ENCODE measurements at regions not wholly inside any gene's neighbourhood (a gene's known extent, or its start where the extent isn't known, plus 50 kb on each side); places are given as distances from the start of the nearest gene placed in this dataset.

DNA sequence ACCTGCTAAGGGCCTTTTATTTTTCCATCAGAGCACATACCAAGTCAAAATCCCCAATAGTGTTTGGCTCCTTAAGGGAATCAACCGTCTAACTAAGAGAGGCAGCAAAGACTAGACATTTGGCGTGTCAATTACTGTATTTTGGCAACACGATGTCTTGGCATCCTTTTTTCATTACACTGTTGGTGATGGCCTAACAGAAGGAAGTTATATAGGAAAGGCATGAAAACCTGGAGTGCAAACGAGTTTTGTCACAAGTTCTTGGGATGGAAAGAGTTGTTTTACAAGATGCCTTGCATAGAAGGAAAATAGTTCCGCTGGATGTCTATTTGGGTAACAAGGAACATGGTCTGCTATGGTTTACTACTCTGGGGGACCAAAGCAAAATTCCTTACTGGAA lies 119.2 kb upstream of the TTC29 start:
- H2AFZ ChIP-seq (ENCODE audit: control insufficient read depth, low read length), result no peak overlapping the region
- no peak overlapping the region for H3K27ac ChIP-seq (ENCODE audit: control insufficient read depth, insufficient read depth, low read length)
- no peak overlapping the region for H3K4me3 ChIP-seq (ENCODE audit: control insufficient read depth in 2 of 3, extremely low read depth in 1 of 3, insufficient read depth in 2 of 3, low read depth in 1 of 3, low read length in 3 of 3)
- H3K9me1 ChIP-seq (ENCODE audit: control insufficient read depth, extremely low read depth, insufficient read depth, low read length), result no peaks in the 10 kb centered on the region
- H3K9ac ChIP-seq (ENCODE audit: control insufficient read depth, extremely low read depth, insufficient read depth, low read length), result no peak overlapping the region
- no peak for FAIRE-seq
- dilution Hi-C loops (cut with MboI; ENCODE audit: extremely low pct_ligation_motif_present, low sequenced_read_pairs), result no loop called here
- no peak for DNase-seq (ENCODE audit: low read depth, low spot score)
- no peaks in the 10 kb centered on the region for H3K36me3 ChIP-seq (ENCODE audit: control insufficient read depth in 2 of 2, extremely low read depth in 1 of 2, insufficient read depth in 2 of 2, low read length in 2 of 2)
- H3K4me1 ChIP-seq (ENCODE audit: control insufficient read depth, extremely low read depth, insufficient read depth, low read length), result no peaks in the 10 kb centered on the region
- no peaks in the 10 kb centered on the region for H3K79me2 ChIP-seq (ENCODE audit: control insufficient read depth, insufficient read depth, low read length)
- TF ChIP-seq CTCF (optimal IDR thresholded peaks at IDR 0.05 in 1 of 3, IDR thresholded peaks at IDR 0.05 in 1 of 3, conservative IDR thresholded peaks at IDR 0.05 in 1 of 3; ENCODE audit: extremely low read depth in 1 of 3, insufficient read depth in 2 of 3, low read length in 3 of 3) (no peak), EZH2 (IDR thresholded peaks at IDR 0.05; ENCODE audit: low read length) (no peak)
- H3K9me3 ChIP-seq (ENCODE audit: control insufficient read depth, low read depth, low read length), result no peaks in the 10 kb centered on the region
- H4K20me1 ChIP-seq (ENCODE audit: control insufficient read depth, extremely low read depth, insufficient read depth, low read length), result no peaks in the 10 kb centered on the region
- H3K4me2 ChIP-seq (ENCODE audit: control insufficient read depth, extremely low read depth, insufficient read depth, low read depth, low read length), result no peak overlapping the region
- no peaks in the 10 kb centered on the region for H3K27me3 ChIP-seq (ENCODE audit: control insufficient read depth, extremely low read depth, insufficient read depth, low read length)

DNA sequence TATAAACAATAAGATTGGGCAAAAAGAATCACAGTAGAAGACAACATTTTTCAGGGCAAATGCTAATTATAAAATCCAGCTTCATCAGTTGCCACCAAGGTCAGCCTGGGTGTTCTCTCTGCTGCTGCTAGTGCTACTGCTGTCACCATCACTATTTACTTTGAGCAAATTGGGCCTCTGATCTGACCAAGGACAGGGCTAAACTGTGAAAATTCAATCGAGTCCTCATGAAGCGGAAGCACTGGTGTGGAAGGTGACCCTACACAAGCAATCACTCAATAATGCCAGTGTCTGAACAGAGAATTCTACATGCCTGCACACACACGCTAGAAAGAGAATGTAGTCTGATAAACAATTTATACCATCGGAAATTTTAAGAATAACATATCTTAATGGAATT lies 122.9 kb upstream of the TTC29 start:
- no peaks in the 10 kb centered on the region for H3K36me3 ChIP-seq (ENCODE audit: control insufficient read depth in 2 of 2, extremely low read depth in 1 of 2, insufficient read depth in 2 of 2, low read length in 2 of 2)
- no peak for DNase-seq (ENCODE audit: low read depth, low spot score)

More for the DNA sequence above, 122.9 kb upstream of the TTC29 start:
- Histone ChIP-seq H3K9me3 (ENCODE audit: control insufficient read depth, low read depth, low read length) (no peaks in the 10 kb centered on the region), H3K9ac (ENCODE audit: control insufficient read depth, extremely low read depth, insufficient read depth, low read length) (no peak overlapping the region), H3K9me1 (ENCODE audit: control insufficient read depth, extremely low read depth, insufficient read depth, low read length) (no peaks in the 10 kb centered on the region), H3K4me1 (ENCODE audit: control insufficient read depth, extremely low read depth, insufficient read depth, low read length) (no peaks in the 10 kb centered on the region), H3K4me2 (ENCODE audit: control insufficient read depth, extremely low read depth, insufficient read depth, low read depth, low read length) (no peak overlapping the region), H3K27me3 (ENCODE audit: control insufficient read depth, extremely low read depth, insufficient read depth, low read length) (no peaks in the 10 kb centered on the region), H3K4me3 (ENCODE audit: control insufficient read depth in 2 of 3, extremely low read depth in 1 of 3, insufficient read depth in 2 of 3, low read depth in 1 of 3, low read length in 3 of 3) (no peak overlapping the region), H3K27ac (ENCODE audit: control insufficient read depth, insufficient read depth, low read length) (no peak overlapping the region), H2AFZ (ENCODE audit: control insufficient read depth, low read length) (no peak overlapping the region), H4K20me1 (ENCODE audit: control insufficient read depth, extremely low read depth, insufficient read depth, low read length) (no peaks in the 10 kb centered on the region), H3K79me2 (ENCODE audit: control insufficient read depth, insufficient read depth, low read length) (no peaks in the 10 kb centered on the region)
- TF ChIP-seq EZH2 (IDR thresholded peaks at IDR 0.05; ENCODE audit: low read length), result no peak
- TF ChIP-seq CTCF (optimal IDR thresholded peaks at IDR 0.05 in 1 of 3, IDR thresholded peaks at IDR 0.05 in 1 of 3, conservative IDR thresholded peaks at IDR 0.05 in 1 of 3; ENCODE audit: extremely low read depth in 1 of 3, insufficient read depth in 2 of 3, low read length in 3 of 3), result no peak
- dilution Hi-C loops (cut with MboI; ENCODE audit: extremely low pct_ligation_motif_present, low sequenced_read_pairs), result no loop called here
- FAIRE-seq, result no peak
